Heart left ventricle (tissue), 16 donors: ENCODE measurements at regions not wholly inside any gene's neighbourhood (a gene's known extent, or its start where the extent isn't known, plus 50 kb on each side); places are given as distances from the start of the nearest gene placed in this dataset.
A peak's percentile ranks its signal among the peaks of the same experiment; 100 is the strongest.

Experiments used
- ATAC-seq, 4 donors: fragments of 200-7000 bp; cut with Tn5 transposase; one replicate each; pipeline ENCODE4 v1.9.1; 2020 to 2022; ENCODE audit warnings: moderate library complexity in 4 of 4, mild to moderate bottlenecking in 3 of 4, moderate number of reproducible peaks in 1 of 4
- DNase-seq, 5 donors: peaks; one replicate each; pipeline ENCODE4 v3.0.0-alpha.2; 2020
- H3K27ac ChIP-seq, 12 donors: fragments of 200-600 bp; sonication (generic) in 4 of 12; one replicate each; pipeline versions ENCODE4 v1.5.0 to v1.8.0; 2016 to 2022; ENCODE audit warnings: mild to moderate bottlenecking in 2 of 12
- H3K27me3 ChIP-seq, 9 donors: fragments of 200-600 bp; sonication (generic) in 2 of 9; one replicate each; pipeline versions ENCODE4 v1.5.1 to v1.8.0; 2016 to 2022; ENCODE audit warnings: mild to moderate bottlenecking in 3 of 9
- H3K36me3 ChIP-seq, 9 donors: fragments of 200-600 bp; sonication (generic) in 2 of 9; one replicate each; pipeline versions ENCODE4 v1.5.0 to v1.8.0; 2018 to 2022; ENCODE audit warnings: mild to moderate bottlenecking in 2 of 9
- H3K4me1 ChIP-seq, 12 donors: fragments of 200-600 bp; sonication (generic) in 4 of 12; one replicate each; pipeline versions ENCODE4 v1.5.0 to v1.8.0; 2016 to 2022; ENCODE audit warnings: mild to moderate bottlenecking in 3 of 12
- H3K4me3 ChIP-seq, 12 donors: fragments of 200-600 bp; sonication (generic) in 4 of 12; one replicate each; pipeline versions ENCODE4 v1.5.0 to v1.8.0; 2017 to 2022; ENCODE audit warnings: mild to moderate bottlenecking in 9 of 12, moderate library complexity in 4 of 12
- H3K9me3 ChIP-seq, 12 donors: fragments of 200-600 bp; sonication (generic) in 4 of 12; one replicate each; pipeline versions ENCODE4 v1.5.0 to v1.8.0; 2016 to 2022; ENCODE audit warnings: mild to moderate bottlenecking in 1 of 12
- CTCF ChIP-seq, 12 donors: fragments of 200-600 bp; sonication (generic) in 4 of 12; IDR thresholded peaks; one replicate each; pipeline versions ENCODE4 v1.5.0 to v1.8.0; 2018 to 2022; ENCODE audit warnings: antibody characterized with exemption in 12 of 12, mild to moderate bottlenecking in 5 of 12
- POLR2A ChIP-seq, 2 donors: fragments of 450-650 bp; IDR thresholded peaks; one replicate each; pipeline ENCODE4 v1.6.1; 2017; ENCODE audit warnings: antibody characterized with exemption in 2 of 2, mild to moderate bottlenecking in 2 of 2, moderate library complexity in 2 of 2
- WGBS, 4 donors: extraction: QIAGEN DNeasy Blood & Tissue Kit in 2 of 4; methylation state at CpG; one replicate each; pipeline versions ENCODE4 v1.1.5 to v1.1.7; 2013 to 2018; 5-methylcytosine and 5-hydroxymethylcytosine counted together
- intact Hi-C, 10 donors: fragments of 100-400 bp; cut with DNase I; formaldehyde crosslinking; loops; one replicate each; pipeline versions ENCODE4 v1.11.1 to v1.14.2; 2022
- donor health status: ischemic (EF 13 %, LVEDD 7.1; RV severe dilation, severe dysfunction).
- donor health status: healthy with polysubstance abuse.
- donor health status: DM: no; HTN: yes; CAD: no.
- donor health status: DM: no; HTN: no; CAD: no.
- donor health status: ischemic (EF 25% LVEDD 6.9; RV normal size, moderate dysfunction).
- donor health status: ischemic (EF 25% LVEDD 5.7; RV mildly dilated, moderate dysfunction).
- donor health status: healthy.
- donor health status: DM: yes; HTN: yes; CAD: no.
- donor health status: ischemic (EF 35%, LVEDD 5.7; RV mildly dilated, moderate dysfunction).
- donor health status: nonischemic (EF 11% LVEDD 7.7; RV severe dilation, severe dysfunction).
- donor health status: DM: yes; HTN: yes; CAD: no.
- donor health status: PGD.
- donor health status: ischemic (EF 29% LVEDD 5.4; RV normal size, mild dysfunction).
- donor health status: nonischemic (EF 23%, LVEDD 6.1; RV moderate dilation, normal function).

- 54 to 65% (median 61%) methylated on average over 14 of the region's 14 CpGs for WGBS, 4 donors
- no peak overlapping the region for H3K4me3 ChIP-seq
- no peaks in the 10 kb centered on the region for H3K36me3 ChIP-seq
- no peaks in the 10 kb centered on the region for H3K9me3 ChIP-seq
- DNase-seq (peak in 2 of 5 donors; percentile 15 to 48), ATAC-seq (peak in 3 of 4 donors; percentile 64 to 81 (median 71))
- intact Hi-C loops: no loop called here
- H3K27ac ChIP-seq: peak overlapping the region in 1 of 12 donors; percentile 11
- peaks cover 0 to 4% (median 0%) of the 10 kb centered on the region in 12 donors for H3K4me1 ChIP-seq
- H3K27me3 ChIP-seq: no peaks in the 10 kb centered on the region
- TF ChIP-seq CTCF (IDR thresholded peaks at IDR 0.05) (no peak), POLR2A (IDR thresholded peaks at IDR 0.05) (no peak)
These were observed 67.3 kb upstream of the TEX51 start for GRCh38 chr2:126831234-126832005.

- peak overlapping the region in 1 of 12 donors; percentile 4 for H3K27ac ChIP-seq
- peaks cover 0 to 4% (median 0%) of the 10 kb centered on the region in 12 donors for H3K4me1 ChIP-seq
- no peaks in the 10 kb centered on the region for H3K36me3 ChIP-seq
- intact Hi-C loops: no loop called here
- TF ChIP-seq CTCF (IDR thresholded peaks at IDR 0.05) (no peak), POLR2A (IDR thresholded peaks at IDR 0.05) (no peak)
- no peak overlapping the region for H3K4me3 ChIP-seq
- ATAC-seq (no peak), DNase-seq (no peak)
- no peaks in the 10 kb centered on the region for H3K27me3 ChIP-seq
- no peaks in the 10 kb centered on the region for H3K9me3 ChIP-seq
These were observed 66.7 kb upstream of the TEX51 start for GRCh38 chr2:126832014-126832413.

GRCh38 chr2:126832757-126833156 lies 65.9 kb upstream of the TEX51 start:
- no peaks in the 10 kb centered on the region for H3K9me3 ChIP-seq
- intact Hi-C loops: no loop called here
- no peaks in the 10 kb centered on the region for H3K36me3 ChIP-seq
- H3K27ac ChIP-seq: no peak overlapping the region
- TF ChIP-seq POLR2A (IDR thresholded peaks at IDR 0.05) (no peak), CTCF (IDR thresholded peaks at IDR 0.05) (no peak)
- peaks cover 0 to 4% (median 0%) of the 10 kb centered on the region in 12 donors for H3K4me1 ChIP-seq
- WGBS, 4 donors: 78 to 89% (median 83%) methylated on average over 4 to 5 of the region's 5 CpGs
- no peak overlapping the region for H3K4me3 ChIP-seq
- no peak for ATAC-seq
- no peaks in the 10 kb centered on the region for H3K27me3 ChIP-seq
- DNase-seq: no peak

GRCh38 chr2:126834006-126834659 lies 64.6 kb upstream of the TEX51 start:
- Histone ChIP-seq H3K4me3 (no peak overlapping the region), H3K36me3 (no peaks in the 10 kb centered on the region), H3K27me3 (peaks cover 0 to 7% (median 0%) of the 10 kb centered on the region in 9 donors), H3K9me3 (no peaks in the 10 kb centered on the region), H3K4me1 (peaks cover 0 to 4% (median 0%) of the 10 kb centered on the region in 12 donors), H3K27ac (no peak overlapping the region)
- TF ChIP-seq CTCF (IDR thresholded peaks at IDR 0.05): no peak
- TF ChIP-seq POLR2A (IDR thresholded peaks at IDR 0.05): no peak
- DNase-seq (no peak), ATAC-seq (no peak)
- 94 to 97% (median 96%) methylated on average over 6 of the region's 6 CpGs for WGBS, 4 donors
- intact Hi-C loops: no loop called here
